ENCODE measurements at regions not wholly inside any gene's neighbourhood (a gene's known extent, or its start where the extent isn't known, plus 50 kb on each side); places are given as distances from the start of the nearest gene placed in this dataset.

- dilution Hi-C loops (cut with HindIII; ENCODE audit: low sequenced_read_pairs, unreplicated experiment) = no loop called here
- Histone ChIP-seq H3K27ac (ENCODE audit: insufficient read depth, low read length) (peak overlapping the region; percentile 73), H2BK15ac (ENCODE audit: low read depth, low read length) (peak overlapping the region; percentile 88; the same call in 2 of the 3 replicates), H3K4ac (ENCODE audit: low read depth, low read length) (peak overlapping the region; percentile 74), H3K4me1 (ENCODE audit: control insufficient read depth, insufficient read depth, low read length) (peaks cover 17% of the 10 kb centered on the region), H3K4me3 (ENCODE audit: insufficient read depth, low read depth, low read length) (no peak overlapping the region), H3K14ac (replicated peaks; ENCODE audit: low read depth, low read length) (peak overlapping the region; percentile 51), H3K9ac (ENCODE audit: low read depth, low read length) (peak overlapping the region; percentile 1; the same call in 1 of the 2 replicates), H2BK20ac (ENCODE audit: low read depth, low read length) (peak overlapping the region; percentile 75), H3K9me1 (ENCODE audit: insufficient read depth, low read length) (peaks cover 14% of the 10 kb centered on the region), H3K56ac (ENCODE audit: extremely low read depth, insufficient read depth, low read length) (no peak overlapping the region; the same call in 1 of the 2 replicates), H2AK9ac (replicated peaks; ENCODE audit: low read depth, low read length, poor library complexity) (no peak overlapping the region), H2AFZ (replicated peaks; ENCODE audit: low read length, poor library complexity) (no peak overlapping the region), H2AK5ac (ENCODE audit: low read depth, low read length) (peak overlapping the region; percentile 67), H3K27me3 (ENCODE audit: control insufficient read depth, insufficient read depth, low read length) (no peaks in the 10 kb centered on the region), H3K79me1 (ENCODE audit: low read depth in 1 of 2, low read length in 2 of 2) (no peaks in the 10 kb centered on the region), H4K5ac (ENCODE audit: low read depth, low read length) (peak overlapping the region; percentile 72), H3K9me3 (ENCODE audit: control insufficient read depth, insufficient read depth, low read length) (no peaks in the 10 kb centered on the region), H3K36me3 (ENCODE audit: control insufficient read depth, insufficient read depth, low read length) (no peaks in the 10 kb centered on the region), H3K4me2 (ENCODE audit: low read depth, low read length) (peak overlapping the region; percentile 51), H4K8ac (ENCODE audit: low read depth in 2 of 2, low read length in 2 of 2) (peak overlapping the region; percentile 57 to 84), H2BK5ac (ENCODE audit: low read depth, low read length, poor library complexity, severe bottlenecking) (peak overlapping the region; percentile 92), H4K91ac (ENCODE audit: insufficient read depth, low read depth, low read length) (peak overlapping the region; percentile 78), H3K18ac (ENCODE audit: low read depth, low read length) (peak overlapping the region; percentile 88), H3K23ac (ENCODE audit: low read depth, low read length) (0 out of 2 replicates have a peak overlapping the region, but pooled peaks have one; percentile 1), H2BK120ac (ENCODE audit: low read depth, low read length) (peak overlapping the region; percentile 84), H4K20me1 (ENCODE audit: insufficient read depth, low read length) (no peaks in the 10 kb centered on the region)
- ATAC-seq (ENCODE audit: low read depth) (no peak), DNase-seq (peak; percentile 10)
- in situ Hi-C loops (cut with MboI; ENCODE audit: low sequenced_read_pairs) = loop anchor here (5.0 kb wide), 1 partner anchor 187 kb away; no protein-coding TSS in a partner anchor
- intact Hi-C loops (cut with micrococcal nuclease) = loop anchor here (1.0 to 5.0 kb wide), 3 partner anchors 83 to 187 kb away; no protein-coding TSS in a partner anchor
- POLR2A ChIA-PET (ENCODE audit: unreplicated experiment) = no interaction called here
- BruUV-seq (replicated peaks) = no TSS peak
- CTCF ChIA-PET = interaction anchor here (0.9 kb wide), 1 partner anchor 12 kb away, joined by 3 read pairs; no protein-coding TSS in a partner anchor
- WGBS, 2 experiments (ENCODE audit: extremely low coverage in 2 of 2, insufficient read length in 1 of 2) = 44% methylated on average over 4 of the region's 6 CpGs; no CpG with 5 or more reads in 1 of the 2 experiments
- no peak for TF ChIP-seq CEBPB (IDR thresholded peaks at IDR 0.05; ENCODE audit: low read depth, low read length)
- TF ChIP-seq ELK1 (IDR thresholded peaks at IDR 0.05; ENCODE audit: borderline replicate concordance, low read depth, low read length) = no peak
- TF ChIP-seq CHD1 (IDR thresholded peaks at IDR 0.05; ENCODE audit: low read depth, low read length) = no peak
- TF ChIP-seq RAD21 (IDR thresholded peaks at IDR 0.05; ENCODE audit: low read length) = no peak
- no peak for TF ChIP-seq POLR2A (IDR thresholded peaks at IDR 0.05; ENCODE audit: low read depth, low read length)
- TF ChIP-seq RCOR1 (IDR thresholded peaks at IDR 0.05; ENCODE audit: insufficient replicate concordance, low read length) = no peak
- TF ChIP-seq CTCF (conservative IDR thresholded peaks at IDR 0.05; ENCODE audit: low read depth, low read length) = no peak
- TF ChIP-seq NFE2L2 (IDR thresholded peaks at IDR 0.05; ENCODE audit: low read depth, low read length) = no peak
- no peak for TF ChIP-seq MXI1 (IDR thresholded peaks at IDR 0.05; ENCODE audit: borderline replicate concordance, low read depth, low read length)
- no peak for TF ChIP-seq USF2 (IDR thresholded peaks at IDR 0.05; ENCODE audit: low read depth, low read length)
- no peak for TF ChIP-seq BHLHE40 (IDR thresholded peaks at IDR 0.05; ENCODE audit: low read depth, low read length)
- TF ChIP-seq RFX5 (IDR thresholded peaks at IDR 0.05; ENCODE audit: low read depth, low read length) = no peak
- TF ChIP-seq FOS (IDR thresholded peaks at IDR 0.05; ENCODE audit: low read depth, low read length) = no peak
- TF ChIP-seq MAFK (IDR thresholded peaks at IDR 0.05; ENCODE audit: low read depth, low read length) = no peak
- TF ChIP-seq SMC3 (IDR thresholded peaks at IDR 0.05; ENCODE audit: low read depth, low read length) = no peak
Observed at GRCh38 chr18:54774981-54775665, 53.2 kb upstream of the RAB27B start.
